ENCODE measurements at regions not wholly inside any gene's neighbourhood (a gene's known extent, or its start where the extent isn't known, plus 50 kb on each side); places are given as distances from the start of the nearest gene placed in this dataset.

GRCh38 chr4:35556387-35556786 lies 687.9 kb downstream of the ARAP2 start:
- no peak for DNase-seq (ENCODE audit: low read depth)
- no peak for TF ChIP-seq CTCF (IDR thresholded peaks at IDR 0.05; ENCODE audit: insufficient read depth, low read length, poor library complexity, severe bottlenecking)
- no peaks in the 10 kb centered on the region for H3K36me3 ChIP-seq (ENCODE audit: control insufficient read depth, insufficient read depth, low read length)

GRCh38 chr4:35559559-35560365 lies 684.6 kb downstream of the ARAP2 start:
- Histone ChIP-seq H3K27me3 (ENCODE audit: control insufficient read depth, insufficient read depth, low read length) (no peaks in the 10 kb centered on the region), H3K36me3 (ENCODE audit: control insufficient read depth, insufficient read depth, low read length) (no peaks in the 10 kb centered on the region), H3K4me3 (ENCODE audit: low read depth, low read length) (no peak overlapping the region)
- DNase-seq (ENCODE audit: low read depth): no peak
- no peak for TF ChIP-seq CTCF (IDR thresholded peaks at IDR 0.05; ENCODE audit: insufficient read depth, low read length, poor library complexity, severe bottlenecking)

More at GRCh38 chr4:35556387-35556786, 687.9 kb downstream of the ARAP2 start:
- no peaks in the 10 kb centered on the region for H3K27me3 ChIP-seq (ENCODE audit: control insufficient read depth, insufficient read depth, low read length)
- H3K4me3 ChIP-seq (ENCODE audit: low read depth, low read length): no peak overlapping the region

- H3K36me3 ChIP-seq (ENCODE audit: control insufficient read depth, insufficient read depth, low read length): no peaks in the 10 kb centered on the region
- TF ChIP-seq CTCF (IDR thresholded peaks at IDR 0.05; ENCODE audit: insufficient read depth, low read length, poor library complexity, severe bottlenecking): no peak
- no peak for DNase-seq (ENCODE audit: low read depth)
- no peak overlapping the region for H3K4me3 ChIP-seq (ENCODE audit: low read depth, low read length)
- H3K27me3 ChIP-seq (ENCODE audit: control insufficient read depth, insufficient read depth, low read length): no peaks in the 10 kb centered on the region
Measured at GRCh38 chr4:35562861-35563260, 681.5 kb downstream of the ARAP2 start.

- no peak overlapping the region for H3K4me3 ChIP-seq (ENCODE audit: low read depth, low read length)
Measured at GRCh38 chr4:35565640-35566039, 678.7 kb downstream of the ARAP2 start.

GRCh38 chr4:35591035-35591434 lies 653.3 kb downstream of the ARAP2 start:
- Histone ChIP-seq H3K4me3 (ENCODE audit: low read depth, low read length) (no peak overlapping the region), H3K36me3 (ENCODE audit: control insufficient read depth, insufficient read depth, low read length) (no peaks in the 10 kb centered on the region), H3K27me3 (ENCODE audit: control insufficient read depth, insufficient read depth, low read length) (no peaks in the 10 kb centered on the region)
- no peak for TF ChIP-seq CTCF (IDR thresholded peaks at IDR 0.05; ENCODE audit: insufficient read depth, low read length, poor library complexity, severe bottlenecking)
- DNase-seq (ENCODE audit: low read depth): no peak

More at GRCh38 chr4:35565640-35566039, 678.7 kb downstream of the ARAP2 start:
- Histone ChIP-seq H3K27me3 (ENCODE audit: control insufficient read depth, insufficient read depth, low read length) (no peaks in the 10 kb centered on the region), H3K36me3 (ENCODE audit: control insufficient read depth, insufficient read depth, low read length) (no peaks in the 10 kb centered on the region)
- no peak for DNase-seq (ENCODE audit: low read depth)
- no peak for TF ChIP-seq CTCF (IDR thresholded peaks at IDR 0.05; ENCODE audit: insufficient read depth, low read length, poor library complexity, severe bottlenecking)

GRCh38 chr4:35604252-35604651 lies 640.1 kb downstream of the ARAP2 start:
- Histone ChIP-seq H3K4me3 (ENCODE audit: low read depth, low read length) (no peak overlapping the region), H3K36me3 (ENCODE audit: control insufficient read depth, insufficient read depth, low read length) (no peaks in the 10 kb centered on the region), H3K27me3 (ENCODE audit: control insufficient read depth, insufficient read depth, low read length) (no peaks in the 10 kb centered on the region)
- TF ChIP-seq CTCF (IDR thresholded peaks at IDR 0.05; ENCODE audit: insufficient read depth, low read length, poor library complexity, severe bottlenecking): no peak
- DNase-seq (ENCODE audit: low read depth): no peak

Measured in kidney epithelial cell (primary cell).